ENCODE measurements at regions not wholly inside any gene's neighbourhood (a gene's known extent, or its start where the extent isn't known, plus 50 kb on each side); places are given as distances from the start of the nearest gene placed in this dataset.

- no peak for TF ChIP-seq EZH2phosphoT487 (IDR thresholded peaks at IDR 0.05)
- TF ChIP-seq, protein P1, sequence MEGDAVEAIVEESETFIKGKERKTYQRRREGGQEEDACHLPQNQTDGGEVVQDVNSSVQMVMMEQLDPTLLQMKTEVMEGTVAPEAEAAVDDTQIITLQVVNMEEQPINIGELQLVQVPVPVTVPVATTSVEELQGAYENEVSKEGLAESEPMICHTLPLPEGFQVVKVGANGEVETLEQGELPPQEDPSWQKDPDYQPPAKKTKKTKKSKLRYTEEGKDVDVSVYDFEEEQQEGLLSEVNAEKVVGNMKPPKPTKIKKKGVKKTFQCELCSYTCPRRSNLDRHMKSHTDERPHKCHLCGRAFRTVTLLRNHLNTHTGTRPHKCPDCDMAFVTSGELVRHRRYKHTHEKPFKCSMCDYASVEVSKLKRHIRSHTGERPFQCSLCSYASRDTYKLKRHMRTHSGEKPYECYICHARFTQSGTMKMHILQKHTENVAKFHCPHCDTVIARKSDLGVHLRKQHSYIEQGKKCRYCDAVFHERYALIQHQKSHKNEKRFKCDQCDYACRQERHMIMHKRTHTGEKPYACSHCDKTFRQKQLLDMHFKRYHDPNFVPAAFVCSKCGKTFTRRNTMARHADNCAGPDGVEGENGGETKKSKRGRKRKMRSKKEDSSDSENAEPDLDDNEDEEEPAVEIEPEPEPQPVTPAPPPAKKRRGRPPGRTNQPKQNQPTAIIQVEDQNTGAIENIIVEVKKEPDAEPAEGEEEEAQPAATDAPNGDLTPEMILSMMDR (IDR thresholded peaks at IDR 0.05), result no peak
- TF ChIP-seq EZH2 (IDR thresholded peaks at IDR 0.05), result no peak
Measured at GRCh38 chr15:88990185-88990679, 77.1 kb upstream of the MFGE8 start.
